GM10266 (cell line): ENCODE measurements at regions not wholly inside any gene's neighbourhood (a gene's known extent, or its start where the extent isn't known, plus 50 kb on each side); places are given as distances from the start of the nearest gene placed in this dataset.
"Not testable (repeated sequence)": the region's sequence is repeated elsewhere in the genome, so short reads cannot be mapped to it uniquely, and the experiment has no call there.

ENCODE experiments used
- DNase-seq: peaks from one replicate; pipeline ENCODE4 v3.0.0; 2012; ENCODE audit errors: extremely low spot score
- CTCF ChIP-seq: IDR thresholded peaks from 2 replicates; pipeline ENCODE4 v1.5.1; 2012; ENCODE audit warnings: mild to moderate bottlenecking, low read depth; ENCODE audit not compliant: control insufficient read depth, insufficient read depth; ENCODE audit errors: missing control alignments

DNA sequence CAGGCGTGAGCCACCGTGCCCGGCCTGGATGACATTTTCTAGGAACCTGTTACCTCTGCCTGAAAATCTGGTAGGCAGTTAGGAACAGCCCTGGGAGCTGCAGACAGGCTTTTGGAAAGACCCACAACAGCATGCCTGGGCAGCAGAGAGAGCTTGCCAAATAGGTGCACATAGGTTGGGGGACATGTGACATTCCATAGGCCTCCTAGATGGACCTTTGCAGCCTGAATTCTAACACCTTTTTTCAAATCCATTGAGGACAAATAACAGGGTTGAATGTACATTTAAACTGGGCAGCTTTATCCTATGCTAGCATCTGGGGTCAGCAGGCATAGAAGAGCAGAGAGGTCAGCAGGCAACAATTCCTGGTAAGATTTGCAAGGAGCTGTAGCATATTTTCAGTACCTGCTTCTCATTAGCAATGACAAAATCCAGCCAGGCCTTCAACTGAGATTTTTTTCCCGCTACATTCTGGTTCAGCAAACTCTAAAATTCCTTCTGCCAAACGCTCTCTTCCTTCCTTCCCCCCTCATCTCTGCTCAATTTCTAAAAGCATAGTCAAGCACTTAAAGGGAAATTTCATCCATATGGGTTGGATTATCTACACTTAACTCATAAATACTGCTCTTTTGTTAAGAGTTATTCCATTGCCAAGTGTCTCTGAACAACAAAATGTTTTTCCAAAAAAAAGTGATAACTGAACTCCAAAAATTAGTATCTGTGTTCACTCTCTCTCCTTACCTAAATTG lies 75.2 kb downstream of the SOWAHC start:
- TF ChIP-seq CTCF: no peak
- no peak for DNase-seq

DNA sequence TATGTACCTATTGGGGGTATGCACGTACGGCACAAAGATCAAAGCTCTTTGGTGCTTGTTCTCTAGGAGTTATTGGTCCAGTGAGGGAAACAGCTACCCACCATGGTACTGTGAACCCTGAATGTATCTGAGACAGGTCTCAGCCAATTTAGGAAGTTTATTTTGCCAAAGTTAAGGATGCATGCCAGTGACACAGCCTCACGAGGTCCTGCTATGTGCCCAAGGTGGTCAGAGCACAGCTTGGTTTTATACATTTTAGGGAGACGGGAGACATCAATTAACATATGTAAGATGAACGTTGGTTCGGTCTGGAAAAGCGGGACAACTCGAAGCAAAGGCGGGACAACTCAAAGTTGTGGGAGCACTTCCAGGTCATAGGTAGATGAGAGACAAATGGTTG lies 75.8 kb downstream of the SOWAHC start:
- no peak for TF ChIP-seq CTCF
- DNase-seq: no peak

GRCh38 chr2:109690457-109690821 lies 76.3 kb downstream of the SOWAHC start:
- no peak for DNase-seq
- TF ChIP-seq CTCF: no peak

DNA sequence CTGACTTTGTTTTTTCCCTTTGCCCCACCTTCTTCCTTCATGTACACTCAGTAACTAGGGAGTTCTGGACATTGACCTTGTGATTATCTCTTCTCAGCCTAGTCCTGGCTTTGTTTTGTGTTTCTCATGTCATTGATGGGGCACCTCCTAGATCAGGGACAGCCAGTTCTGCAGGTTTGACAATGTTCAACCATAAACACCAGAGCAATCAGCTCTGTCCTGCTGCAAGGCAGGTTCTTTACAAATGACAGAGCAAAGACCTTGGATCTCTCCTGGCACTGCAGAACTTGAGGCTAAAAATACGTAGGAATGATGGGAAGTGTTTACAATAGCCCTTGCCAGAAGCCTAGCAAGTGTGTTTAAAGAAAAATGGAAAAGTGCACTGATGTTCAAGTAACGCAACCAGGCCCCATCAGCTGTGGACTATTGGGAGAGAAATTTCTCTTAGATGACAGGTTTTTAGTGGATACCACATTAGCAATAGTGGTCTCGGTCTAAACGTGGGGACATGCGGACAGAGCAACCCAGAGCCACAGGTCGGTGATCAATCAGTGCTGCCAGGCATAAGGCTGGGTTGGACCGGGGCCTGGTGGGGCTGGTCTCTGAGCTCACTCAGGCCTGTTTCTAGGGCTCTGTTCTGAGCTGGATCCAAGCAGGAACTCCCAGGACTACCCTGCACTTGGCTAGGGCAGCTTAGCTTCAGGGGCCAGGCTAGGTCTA lies 76.8 kb downstream of the SOWAHC start:
- TF ChIP-seq CTCF: no peak
- no peak for DNase-seq

- no peak for DNase-seq
- TF ChIP-seq CTCF: no peak
These were observed 78.0 kb downstream of the SOWAHC start for GRCh38 chr2:109692013-109692743.

DNA sequence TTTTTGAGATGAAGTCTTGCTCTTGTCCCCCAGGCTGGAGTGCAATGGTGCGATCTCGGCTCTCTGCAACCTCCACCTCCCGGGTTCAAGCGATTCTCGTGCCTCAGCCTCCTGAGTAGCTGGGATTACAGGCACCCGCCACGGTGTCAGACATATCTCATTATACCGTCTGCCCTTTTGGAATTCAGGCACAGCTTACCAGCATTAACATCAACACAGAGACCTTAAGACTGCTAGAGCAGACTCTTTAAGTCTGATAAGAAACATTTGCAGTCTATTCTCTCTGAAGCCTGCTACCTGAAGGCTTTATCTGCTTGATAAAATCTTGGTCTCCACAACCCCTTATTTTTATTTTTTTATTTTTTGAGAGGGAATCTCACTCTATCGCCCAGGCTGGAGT lies 78.7 kb downstream of the SOWAHC start:
- DNase-seq: not testable (repeated sequence)

DNA sequence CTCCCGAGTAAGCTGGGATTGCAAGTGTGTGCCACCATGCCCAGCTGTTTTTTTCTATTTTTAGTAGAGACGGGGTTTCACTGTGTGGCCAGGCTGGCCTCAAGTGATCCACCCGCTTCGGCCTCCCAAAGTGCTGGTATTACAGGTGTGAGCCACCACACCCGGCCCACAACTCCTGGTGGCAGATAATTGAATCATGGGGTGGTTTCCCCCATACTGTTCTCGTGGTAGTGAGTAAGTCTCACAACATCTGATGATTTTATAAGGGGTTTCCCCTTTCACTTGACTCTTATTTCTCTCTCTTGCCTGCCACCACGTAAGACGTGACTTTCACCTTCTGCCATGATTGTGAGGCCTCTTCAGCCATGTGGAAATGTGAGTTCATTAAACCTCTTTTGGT lies 79.1 kb downstream of the SOWAHC start:
- DNase-seq: not testable (repeated sequence)

DNA sequence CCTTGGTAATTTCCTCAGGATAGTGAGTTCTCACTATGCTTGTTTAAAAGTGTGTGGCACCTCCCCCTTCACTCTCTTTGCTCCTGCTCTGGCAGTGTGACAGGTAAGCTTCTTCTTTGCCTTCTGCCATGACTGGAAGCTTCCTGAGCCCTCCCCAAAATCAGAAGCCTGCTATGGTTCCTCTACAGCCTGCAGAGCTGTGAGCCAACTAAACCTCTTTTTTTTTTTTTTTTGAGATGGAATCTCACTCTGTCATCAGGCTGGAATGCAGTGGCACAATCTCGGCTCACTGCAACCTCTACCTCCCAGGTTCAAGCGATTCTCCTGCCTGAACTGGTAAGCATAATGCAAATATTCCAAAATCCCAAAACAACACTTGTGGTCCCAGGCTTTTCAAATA lies 80.0 kb downstream of the SOWAHC start:
- no peak for DNase-seq
- TF ChIP-seq CTCF: no peak
